B cell (primary cell): ENCODE measurements at regions not wholly inside any gene's neighbourhood (a gene's known extent, or its start where the extent isn't known, plus 50 kb on each side); places are given as distances from the start of the nearest gene placed in this dataset.

ENCODE experiments used
- ATAC-seq: fragments of 200-7000 bp; cut with Tn5 transposase; one replicate; pipeline ENCODE4 v1.10.0; 2021; ENCODE audit warnings: low read depth, mild to moderate bottlenecking, moderate number of reproducible peaks, moderate library complexity
- CTCF ChIA-PET: fragments of 350-600 bp; sonication (Branson Sonifier 250); formaldehyde crosslinking; loops from one replicate; lab custom pipeline; 2021; ENCODE audit warnings: antibody characterized with exemption, inconsistent platforms; lab: Charles Lee
- POLR2A ChIA-PET: fragments of 350-600 bp; sonication (Branson Sonifier 250); formaldehyde crosslinking; loops from one replicate; lab custom pipeline; 2021; ENCODE audit warnings: antibody characterized with exemption; lab: Charles Lee
- DNase-seq: peaks from one replicate; pipeline ENCODE4 v3.0.0; 2013
- H2AFZ ChIP-seq: 2 replicates; pipeline ENCODE4 v1.6.1; 2012; ENCODE audit warnings: mild to moderate bottlenecking, low read depth, low read length; ENCODE audit not compliant: insufficient read depth, poor library complexity, severe bottlenecking
- H3K27ac ChIP-seq, 2 donors: 1 replicate in 1 of 2; 2 replicates in 1 of 2; pipeline ENCODE4 v1.5.1; 2012 to 2013; ENCODE audit warnings: low read length in 2 of 2, mild to moderate bottlenecking in 2 of 2, moderate library complexity in 1 of 2
- H3K27me3 ChIP-seq, 4 experiments: fragments of 200-600 bp in 1 of 4; sonication (generic) in 1 of 4; replicated peaks in 1 of 4; 1 replicate in 2 of 4; 2 replicates in 2 of 4; pipeline versions ENCODE4 v1.6.1 to v1.7.0; 2013 to 2016; ENCODE audit warnings: low read length in 3 of 4, mild to moderate bottlenecking in 2 of 4, mixed read lengths in 1 of 4, moderate library complexity in 1 of 4; ENCODE audit not compliant: insufficient read depth in 4 of 4, control insufficient read depth in 3 of 4; ENCODE audit errors: control extremely low read depth in 1 of 4
- H3K36me3 ChIP-seq, 2 experiments: replicated peaks in 1 of 2; 1 replicate in 1 of 2; 2 replicates in 1 of 2; pipeline versions ENCODE4 v1.6.1 to v1.7.1; 2013; ENCODE audit warnings: low read length in 1 of 2; ENCODE audit not compliant: insufficient read depth in 2 of 2, control insufficient read depth in 1 of 2; ENCODE audit errors: control extremely low read depth in 1 of 2, extremely low read depth in 1 of 2
- H3K4me1 ChIP-seq, 2 donors: fragments of 200-600 bp in 1 of 2; sonication (generic) in 1 of 2; 1 replicate in 1 of 2; 2 replicates in 1 of 2; pipeline versions ENCODE4 v1.5.1 to v1.6.1; 2013 to 2017; ENCODE audit warnings: low read length in 2 of 2; ENCODE audit not compliant: control insufficient read depth in 2 of 2, insufficient read depth in 2 of 2
- H3K4me2 ChIP-seq: replicated peaks from 2 replicates; pipeline ENCODE3; 2012; ENCODE audit warnings: mild to moderate bottlenecking, low read depth, low read length; ENCODE audit not compliant: poor library complexity, severe bottlenecking
- H3K4me3 ChIP-seq, 5 experiments: fragments of 200-600 bp in 1 of 5; sonication (generic) in 1 of 5; 1 replicate in 3 of 5; 2 replicates in 2 of 5; pipeline versions ENCODE4 v1.5.1 to v1.7.0; 2011 to 2016; ENCODE audit warnings: low read length in 4 of 5, mild to moderate bottlenecking in 4 of 5, low read depth in 2 of 5, control low read depth in 1 of 5, moderate library complexity in 1 of 5; ENCODE audit not compliant: insufficient read depth in 1 of 5; ENCODE audit errors: control extremely low read depth in 1 of 5, extremely low read depth in 1 of 5
- H3K79me2 ChIP-seq: fragments of 200-600 bp; sonication (generic); one replicate; pipeline ENCODE4 v1.6.0; 2016; ENCODE audit warnings: low read length; ENCODE audit not compliant: control insufficient read depth, insufficient read depth
- H3K9ac ChIP-seq: fragments of 200-600 bp; sonication (generic); 2 replicates; pipeline ENCODE4 v1.6.1; 2017; ENCODE audit warnings: mild to moderate bottlenecking, low read length, moderate library complexity
- H3K9me3 ChIP-seq, 3 donors: one replicate each; pipeline versions ENCODE4 v1.6.1 to v1.7.1; 2013; ENCODE audit warnings: low read length in 2 of 3; ENCODE audit not compliant: control insufficient read depth in 2 of 3, insufficient read depth in 1 of 3; ENCODE audit errors: control extremely low read depth in 1 of 3
- H4K20me1 ChIP-seq: 2 replicates; pipeline ENCODE4 v1.6.0; 2012; ENCODE audit warnings: mild to moderate bottlenecking, low read length; ENCODE audit not compliant: insufficient read depth, control insufficient read depth, poor library complexity, severe bottlenecking
- H3K27ac Mint-ChIP-seq: one replicate; pipeline ENCODE4 v1.8.0; 2021; ENCODE audit warnings: mixed read lengths
- H3K27me3 Mint-ChIP-seq: one replicate; pipeline ENCODE4 v1.8.0; 2021; ENCODE audit warnings: mixed read lengths
- H3K4me1 Mint-ChIP-seq: one replicate; pipeline ENCODE4 v1.8.0; 2021; ENCODE audit warnings: mixed read lengths
- H3K4me3 Mint-ChIP-seq: one replicate; pipeline ENCODE4 v1.8.0; 2021; ENCODE audit warnings: mixed read lengths
- H3K9me3 Mint-ChIP-seq: one replicate; pipeline ENCODE4 v1.8.0; 2022; ENCODE audit warnings: mixed read lengths; ENCODE audit not compliant: insufficient read depth
- CTCF ChIP-seq: fragments of 200-600 bp; IDR thresholded peaks from one replicate; pipeline ENCODE4 v1.8.0; 2022; ENCODE audit warnings: antibody characterized with exemption, mild to moderate bottlenecking
- EZH2 ChIP-seq: IDR thresholded peaks from 2 replicates; pipeline ENCODE4 v1.6.1; 2012; ENCODE audit warnings: borderline replicate concordance, low read depth, mild to moderate bottlenecking, moderate library complexity, low read length; ENCODE audit not compliant: insufficient read depth, poor library complexity, severe bottlenecking
- WGBS: methylation state at CpG from one replicate; pipeline ENCODE4 v1.1.5; 2013; ENCODE audit warnings: missing lambda C conversion rate; ENCODE audit not compliant: insufficient coverage; 5-methylcytosine and 5-hydroxymethylcytosine counted together
- intact Hi-C: fragments of 100-400 bp; cut with micrococcal nuclease; formaldehyde crosslinking; loops from one replicate; pipeline ENCODE4 v1.10.0; 2022

GRCh38 chr10:130571674-130572073 is 435.5 kb downstream of the GLRX3 start:
- Histone ChIP-seq H3K4me3 (no peak overlapping the region), H3K27me3 (no peaks in the 10 kb centered on the region), H3K9ac (no peak overlapping the region), H3K27ac (no peak overlapping the region), H4K20me1 (no peaks in the 10 kb centered on the region), H2AFZ (no peak overlapping the region), H3K79me2 (no peaks in the 10 kb centered on the region), H3K9me3 (peaks cover 0 to 11% (median 0%) of the 10 kb centered on the region in 3 donors), H3K4me1 (no peaks in the 10 kb centered on the region), H3K36me3 (no peaks in the 10 kb centered on the region), H3K4me2 (no peak overlapping the region)
- WGBS: 93% methylated on average over 8 of the region's 9 CpGs
- ChIA-PET POLR2A (no interaction called here), CTCF (no interaction called here)
- Mint-ChIP-seq H3K9me3 (no peaks in the 10 kb centered on the region), H3K27ac (no peak overlapping the region), H3K4me3 (no peak overlapping the region), H3K4me1 (no peaks in the 10 kb centered on the region), H3K27me3 (no peaks in the 10 kb centered on the region)
- no peak for ATAC-seq
- intact Hi-C loops: no loop called here
- no peak for DNase-seq
- no peak for TF ChIP-seq CTCF
- TF ChIP-seq EZH2: no peak

DNA sequence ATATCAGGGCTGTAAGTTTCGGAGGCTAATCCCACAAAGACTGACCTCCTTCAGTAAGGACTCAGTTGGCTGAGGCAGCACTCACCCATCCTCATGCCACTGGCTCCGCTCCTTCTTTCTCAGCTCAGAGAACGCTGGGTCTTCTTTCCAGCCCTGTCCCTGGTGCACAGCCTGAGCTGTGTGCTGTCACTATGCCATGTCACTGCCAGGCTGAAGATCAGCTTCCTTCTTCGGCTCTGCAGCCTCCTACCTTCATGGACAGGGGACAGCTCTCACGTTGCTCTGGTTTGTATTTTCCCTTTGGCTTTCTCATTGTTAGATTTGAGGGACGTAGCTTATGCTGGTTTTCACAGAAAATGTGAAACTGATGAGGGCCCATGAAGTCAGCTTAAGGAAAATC is 437.3 kb downstream of the GLRX3 start:
- Mint-ChIP-seq H3K27ac (no peak overlapping the region), H3K27me3 (no peaks in the 10 kb centered on the region), H3K4me1 (no peaks in the 10 kb centered on the region), H3K4me3 (no peak overlapping the region), H3K9me3 (no peaks in the 10 kb centered on the region)
- peaks cover 0 to 16% (median 0%) of the 10 kb centered on the region in 3 donors for H3K9me3 ChIP-seq
- H3K27ac ChIP-seq: no peak overlapping the region
- H3K79me2 ChIP-seq: no peaks in the 10 kb centered on the region
- DNase-seq (no peak), ATAC-seq (no peak)
- H3K36me3 ChIP-seq: no peaks in the 10 kb centered on the region
- no peaks in the 10 kb centered on the region for H3K27me3 ChIP-seq
- H3K4me3 ChIP-seq: no peak overlapping the region
- WGBS: 87% methylated on average over 6 of the region's 6 CpGs
- no peak overlapping the region for H3K9ac ChIP-seq
- no peaks in the 10 kb centered on the region for H4K20me1 ChIP-seq
- no peaks in the 10 kb centered on the region for H3K4me1 ChIP-seq
- CTCF ChIA-PET: no interaction called here
- POLR2A ChIA-PET: no interaction called here
- no peak for TF ChIP-seq EZH2
- TF ChIP-seq CTCF: no peak
- no peak overlapping the region for H2AFZ ChIP-seq
- no peak overlapping the region for H3K4me2 ChIP-seq
- intact Hi-C loops: no loop called here
